ENCODE measurements at regions not wholly inside any gene's neighbourhood (a gene's known extent, or its start where the extent isn't known, plus 50 kb on each side); places are given as distances from the start of the nearest gene placed in this dataset.

GRCh38 chr6:114827135-114827534 is 484.3 kb upstream of the HS3ST5 start:
- TF ChIP-seq EZH2 (IDR thresholded peaks at IDR 0.05) (no peak), POLR2AphosphoS5 (IDR thresholded peaks at IDR 0.05; ENCODE audit: borderline replicate concordance, low read depth, low read length) (no peak)

Measured in SK-N-MC (cell line).